NCI-H2196 (cell line): ENCODE measurements at regions not wholly inside any gene's neighbourhood (a gene's known extent, or its start where the extent isn't known, plus 50 kb on each side); places are given as distances from the start of the nearest gene placed in this dataset.

Experiments
- DNase-seq: peaks from one replicate; lab custom pipeline; 2025; ENCODE audit not compliant: unreplicated experiment; lab: John Stamatoyannopoulos, UW

- DNase-seq = no peak
Measured at GRCh38 chr19:5237939-5238480, 102.6 kb downstream of the PTPRS start.

DNA sequence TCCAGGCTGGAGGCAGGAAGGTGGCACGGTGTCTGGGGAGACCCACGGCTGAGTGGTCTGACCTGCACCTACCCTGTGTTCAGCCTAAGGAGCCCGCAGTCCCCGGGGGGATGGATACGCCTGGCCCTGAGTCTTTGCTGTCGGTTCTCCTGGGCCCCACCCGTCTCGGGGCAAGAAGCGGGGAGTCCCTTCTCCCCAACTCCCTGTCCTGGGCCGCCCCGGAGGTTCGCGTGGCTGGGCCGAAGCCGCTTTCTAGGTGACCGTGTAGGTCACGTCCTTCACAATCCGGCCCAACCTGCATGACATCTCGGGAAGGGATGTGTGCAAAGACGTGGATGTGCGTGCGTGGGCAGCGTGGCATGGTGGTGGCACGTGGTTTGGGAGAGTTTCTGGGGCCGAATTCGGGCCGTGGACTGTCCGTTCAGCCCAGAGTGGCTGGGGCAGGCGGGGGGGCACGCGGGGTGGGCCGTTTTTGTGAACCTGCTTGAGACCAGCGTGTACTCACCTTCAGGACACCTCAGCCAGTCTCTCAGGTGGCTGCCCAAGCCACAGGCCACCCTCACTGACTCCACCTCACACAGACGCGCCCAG, 103.3 kb downstream of the PTPRS start:
- no peak for DNase-seq

DNA sequence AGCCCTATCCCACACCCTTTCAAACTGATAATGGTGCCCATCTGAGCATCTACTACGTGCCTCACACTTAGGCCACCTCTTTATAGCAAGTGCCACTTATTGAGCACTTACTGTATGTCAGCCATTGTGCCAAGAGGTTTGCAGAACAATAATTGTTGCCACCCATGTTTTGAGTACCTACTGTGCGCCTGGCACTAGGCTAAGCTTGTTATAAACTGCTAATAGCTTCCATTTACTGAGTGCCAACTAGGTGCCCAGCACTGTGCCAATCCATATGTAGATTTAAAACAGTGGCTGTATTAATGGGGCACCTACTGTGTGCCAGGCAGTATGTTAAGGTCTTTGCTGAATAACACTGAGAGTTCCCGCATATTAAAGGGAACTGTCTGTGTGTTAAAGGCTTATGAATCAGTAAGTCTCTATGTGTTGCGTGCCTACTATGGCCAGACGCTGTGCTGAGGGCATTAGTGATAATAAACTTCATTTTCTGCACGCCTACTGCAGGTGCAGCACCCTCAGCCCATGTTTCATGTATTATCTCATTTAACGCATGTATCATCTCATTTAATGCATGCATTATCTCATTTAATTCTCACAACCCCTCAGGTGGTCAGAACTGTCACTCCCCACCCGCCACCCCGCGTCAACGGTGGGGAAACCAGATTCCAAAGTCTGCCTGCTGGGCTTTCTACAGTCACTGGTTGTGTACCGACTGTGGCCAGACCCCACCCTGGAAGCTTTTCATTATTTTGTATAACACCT, 105.0 kb downstream of the PTPRS start:
- no peak for DNase-seq

DNA sequence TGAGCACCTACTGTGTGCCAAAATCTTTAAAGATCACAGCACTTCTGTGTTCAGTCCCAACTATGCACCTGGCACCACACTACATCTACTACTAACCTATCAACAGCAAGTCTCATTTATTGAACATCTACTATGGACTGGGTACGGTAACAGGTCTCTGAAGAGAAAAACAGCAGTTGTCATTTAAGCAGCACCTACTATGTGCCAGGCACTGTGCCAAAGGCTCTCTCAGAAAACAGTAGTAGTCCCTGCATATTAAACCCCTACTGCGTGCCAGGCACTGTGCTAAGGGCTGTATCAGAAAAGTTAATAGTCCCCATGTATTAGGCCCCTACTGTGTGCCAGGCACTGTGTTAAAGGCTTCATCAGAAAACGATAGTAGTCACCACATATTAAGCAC, 106.2 kb downstream of the PTPRS start:
- DNase-seq = no peak

DNA sequence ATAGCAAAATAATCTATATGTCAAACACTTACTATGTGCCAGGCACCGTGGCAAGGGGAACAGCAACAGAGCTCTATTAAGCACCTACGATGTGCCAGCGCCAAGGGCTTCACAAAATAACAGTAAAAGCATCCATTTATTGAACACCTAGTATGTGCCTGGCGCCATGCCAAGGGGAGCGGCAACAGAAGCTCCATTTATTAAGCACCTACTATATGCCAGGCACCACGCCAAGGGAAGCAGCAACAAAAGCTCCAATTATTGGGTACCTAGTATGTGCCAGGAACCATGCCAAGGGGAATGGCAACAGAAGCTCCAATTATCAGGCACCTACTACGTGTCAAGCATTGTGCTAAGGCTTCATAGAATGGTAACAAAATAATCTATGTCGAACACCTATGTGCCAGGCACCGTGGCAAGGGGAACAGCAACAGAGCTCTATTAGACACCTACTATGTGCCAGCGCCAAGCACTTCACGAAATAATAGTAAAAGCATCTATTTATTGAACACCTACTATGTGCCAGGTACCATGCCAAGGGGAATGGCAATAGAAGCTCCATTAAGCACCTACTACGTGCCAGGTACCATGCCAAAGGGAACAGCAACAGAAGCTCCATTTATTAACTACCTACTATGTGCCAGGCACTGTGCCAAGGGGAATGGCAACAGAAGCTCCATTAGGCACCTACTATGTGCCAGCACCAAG, 107.7 kb downstream of the PTPRS start:
- no peak for DNase-seq

DNA sequence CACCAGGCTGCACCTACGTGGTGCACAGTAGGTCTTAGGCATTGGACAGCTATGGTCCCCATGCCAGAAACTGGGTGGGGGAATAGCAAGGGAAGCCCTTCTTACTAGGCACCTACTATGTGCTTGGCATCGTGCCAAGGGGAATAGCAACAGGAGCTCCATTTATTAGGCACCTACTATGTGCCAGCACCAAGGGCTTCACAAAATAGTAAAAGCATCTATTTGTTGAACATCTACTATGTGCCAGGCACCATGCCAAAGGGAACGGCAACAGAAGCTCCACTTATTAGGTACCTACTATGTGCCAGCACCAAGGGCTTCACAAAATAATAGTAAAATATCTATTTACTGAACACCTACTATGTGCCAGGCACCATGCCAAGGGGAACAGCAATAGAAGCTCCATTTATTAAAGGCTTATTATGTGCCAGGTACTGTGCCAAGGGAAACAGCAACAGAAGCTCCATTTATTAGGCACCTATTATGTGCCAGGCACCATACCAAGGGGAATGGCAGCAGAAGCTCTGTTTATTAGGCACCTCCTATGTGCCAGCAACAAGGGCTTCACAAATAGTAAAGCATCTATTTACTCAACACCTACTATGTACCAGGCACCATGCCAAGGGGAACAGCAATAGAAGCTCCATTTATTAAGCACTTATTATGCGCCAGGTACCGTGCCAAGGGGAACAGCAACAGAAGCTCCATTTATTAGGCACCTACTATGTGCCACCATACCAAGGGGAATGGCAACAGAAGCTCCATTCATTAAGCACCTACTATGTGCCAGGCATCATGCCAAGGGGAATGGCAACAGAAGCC, 108.5 kb downstream of the PTPRS start:
- no peak for DNase-seq

- DNase-seq = no peak
Measured at GRCh38 chr19:5230730-5231555, 109.7 kb downstream of the PTPRS start.

DNA sequence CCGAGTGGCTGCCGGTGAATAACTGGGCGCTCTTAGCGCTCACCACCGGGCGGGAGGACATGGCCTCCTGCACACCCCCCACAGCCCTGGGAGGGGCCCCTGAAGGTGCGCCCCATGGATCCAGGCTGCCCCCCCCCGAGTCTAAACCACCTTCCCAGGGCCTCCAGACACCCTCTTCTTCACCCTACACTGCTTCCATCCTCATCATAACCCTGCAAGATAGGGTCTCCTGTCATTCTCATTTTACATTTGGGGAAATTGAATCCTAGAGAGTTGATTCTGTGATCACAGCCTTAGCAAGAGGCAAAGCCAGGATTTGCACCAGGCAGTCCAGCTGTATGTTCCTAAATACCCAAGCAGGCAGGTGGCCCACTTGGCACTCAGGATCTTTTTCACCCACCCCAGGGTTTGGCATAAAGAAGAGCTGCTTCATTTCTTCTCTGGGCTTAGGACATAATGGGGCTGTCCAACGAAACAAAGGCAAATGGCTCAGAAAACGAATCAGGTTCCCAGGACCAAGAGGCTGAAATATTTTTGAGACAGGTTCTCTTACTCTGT, 110.8 kb downstream of the PTPRS start:
- no peak for DNase-seq

- DNase-seq = no peak
Measured at GRCh38 chr19:5228932-5229777, 111.5 kb downstream of the PTPRS start.

- DNase-seq = no peak
Measured at GRCh38 chr19:5228490-5228889, 112.1 kb downstream of the PTPRS start.

DNA sequence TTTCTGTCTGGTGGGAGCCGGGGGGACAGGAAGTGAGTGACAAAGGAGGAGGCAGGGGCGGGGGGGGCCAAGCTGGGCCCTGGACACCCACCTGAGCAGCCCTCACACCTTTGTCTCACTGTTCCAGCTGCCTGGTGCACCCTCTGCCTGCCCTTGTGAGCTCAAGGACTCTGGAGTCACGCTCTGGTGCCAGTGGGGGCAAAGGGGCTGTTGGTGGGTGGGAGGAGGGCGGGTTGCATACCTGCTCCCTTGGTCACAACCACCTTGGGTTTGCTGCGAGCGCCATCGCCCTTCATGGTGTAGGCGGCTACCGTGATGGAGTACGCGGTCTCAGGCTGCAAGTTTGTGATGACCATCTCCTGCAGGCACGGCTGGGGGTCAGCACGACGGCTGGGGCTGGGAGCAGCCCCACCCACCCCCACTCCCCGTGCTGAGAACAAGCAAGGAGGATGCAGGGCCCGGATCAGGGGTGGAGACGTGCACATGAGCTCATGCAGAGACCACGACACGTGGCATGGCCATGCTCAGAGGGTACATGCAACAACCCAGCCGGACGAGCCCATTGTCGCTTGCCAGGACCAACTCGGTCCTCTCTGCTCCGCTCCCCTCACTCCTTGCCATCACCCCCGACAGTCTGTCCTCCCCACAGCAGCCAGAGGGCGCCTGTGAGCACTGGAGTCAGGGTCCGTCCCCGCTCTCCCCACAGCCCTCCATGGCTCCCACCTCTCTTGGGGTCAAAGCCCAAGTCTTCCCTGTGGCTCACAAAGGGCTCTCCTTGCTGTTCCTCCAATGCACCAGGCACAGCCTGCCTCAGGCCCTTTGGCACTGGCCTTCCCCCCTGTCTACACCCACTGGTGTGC, 114.9 kb downstream of the PTPRS start:
- DNase-seq = no peak

- no peak for DNase-seq
Measured at GRCh38 chr19:5224480-5224879, 116.1 kb downstream of the PTPRS start.

DNA sequence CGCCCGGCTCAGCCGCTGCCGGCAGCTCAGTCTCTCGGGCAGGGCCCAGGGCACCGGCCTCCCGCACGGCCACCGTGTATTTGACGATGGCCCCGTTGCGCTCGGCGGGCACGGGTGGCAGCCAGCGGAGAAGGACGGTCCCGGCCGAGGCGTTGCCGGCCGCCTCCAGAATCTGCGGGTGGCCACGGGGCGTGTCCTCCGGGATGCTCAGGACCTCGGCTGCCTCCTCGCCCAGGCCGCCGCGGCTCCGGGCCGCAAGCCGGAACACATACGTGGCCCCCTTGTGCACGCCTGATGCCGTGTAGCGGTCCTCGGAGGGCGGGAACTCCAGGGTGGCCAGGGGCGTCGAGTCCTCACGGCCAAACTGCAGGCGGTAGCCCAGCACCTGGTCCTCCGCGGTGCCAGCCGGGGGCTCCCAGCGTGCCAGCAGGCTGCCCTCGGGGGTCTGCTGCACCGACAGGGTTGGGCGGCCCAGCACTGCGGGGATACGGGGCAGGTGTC, 117.7 kb downstream of the PTPRS start:
- no peak for DNase-seq

- no peak for DNase-seq
Measured at GRCh38 chr19:5222178-5222577, 118.4 kb downstream of the PTPRS start.

- DNase-seq = no peak
Measured at GRCh38 chr19:5220866-5221265, 119.7 kb downstream of the PTPRS start.

DNA sequence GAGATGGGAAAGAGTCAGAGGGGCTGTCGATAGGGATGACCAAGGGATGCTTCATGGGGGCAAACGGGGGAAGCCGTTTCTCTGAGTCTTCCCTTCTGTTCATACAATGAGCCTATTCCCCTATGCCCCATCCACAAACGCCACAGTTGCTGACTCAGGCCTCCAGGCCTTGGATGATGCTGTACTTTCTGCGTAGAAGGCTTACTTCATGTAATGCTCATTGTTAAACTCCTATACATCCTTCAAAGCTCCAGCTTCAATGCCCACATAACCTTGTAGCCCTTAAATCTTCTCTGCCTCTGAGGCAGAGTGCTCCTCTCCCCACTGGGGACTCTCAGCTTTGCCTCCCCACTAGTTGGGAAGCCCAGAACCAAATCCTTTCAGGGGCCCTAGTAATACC, 120.3 kb downstream of the PTPRS start:
- DNase-seq = no peak

DNA sequence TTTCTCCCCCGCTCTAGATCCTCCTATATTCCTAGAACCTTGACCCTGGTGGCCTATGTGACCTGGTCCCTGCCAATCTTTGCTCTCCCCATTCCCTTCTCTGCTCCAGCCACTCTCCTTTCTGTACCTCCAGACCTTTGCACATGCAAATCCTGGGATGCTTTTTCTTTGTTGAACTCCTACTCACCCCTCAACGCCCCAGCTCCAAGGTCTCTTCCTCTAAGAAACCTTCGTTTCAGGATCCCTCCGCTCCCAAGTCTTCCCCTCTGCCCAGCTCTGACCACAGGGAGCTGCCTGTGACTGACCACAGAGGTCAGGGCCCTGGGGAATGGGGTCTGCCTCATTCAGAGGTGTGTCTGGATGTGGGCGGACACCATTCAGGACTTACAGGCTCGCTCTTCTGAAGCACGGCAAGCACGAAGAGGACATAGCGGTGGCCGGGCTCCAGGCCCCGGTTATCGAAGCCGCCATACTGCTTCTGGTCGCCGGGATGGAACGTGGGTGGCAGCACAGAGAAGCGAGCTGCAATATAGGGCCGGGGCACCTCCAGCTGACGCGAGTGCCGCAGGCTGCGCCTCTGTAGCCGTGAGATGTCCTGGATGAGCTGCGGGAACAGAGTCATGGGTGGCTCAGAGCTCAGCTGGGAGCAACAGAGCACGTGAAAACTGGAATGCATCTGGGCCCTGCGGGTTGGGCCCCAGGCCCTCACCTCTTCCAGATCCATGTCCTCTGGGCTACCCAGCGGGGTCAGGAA, 120.9 kb downstream of the PTPRS start:
- no peak for DNase-seq
